HG03432 (cell line): ENCODE measurements at regions not wholly inside any gene's neighbourhood (a gene's known extent, or its start where the extent isn't known, plus 50 kb on each side); places are given as distances from the start of the nearest gene placed in this dataset.
"Not testable (repeated sequence)": the region's sequence is repeated elsewhere in the genome, so short reads cannot be mapped to it uniquely, and the experiment has no call there.

ENCODE experiments used
- ATAC-seq: cut with Tn5 transposase; IDR thresholded peaks from one replicate; pipeline ENCODE4 v1.9.1; 2021; ENCODE audit warnings: mild to moderate bottlenecking, moderate library complexity; ENCODE audit not compliant: unreplicated experiment

DNA sequence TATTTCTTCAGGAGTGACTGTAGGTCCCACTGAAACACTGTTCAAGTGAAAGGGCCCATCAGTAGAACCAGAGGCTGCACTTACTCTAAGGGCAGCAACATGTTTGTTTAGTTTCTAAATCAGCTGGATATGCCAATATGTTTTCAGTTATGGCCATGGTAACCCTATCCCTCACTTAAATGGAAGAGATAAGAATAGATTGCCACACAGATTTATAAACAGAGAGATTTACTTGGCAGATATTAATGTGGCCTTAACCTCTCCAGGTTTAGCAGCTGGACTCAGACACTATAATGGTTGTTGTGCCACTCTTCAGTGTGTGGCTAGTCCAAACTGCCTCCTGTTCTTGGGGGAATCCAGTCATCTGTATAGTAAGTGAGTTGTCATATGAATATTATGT lies 354.1 kb downstream of the TEX13C start:
- no peak for ATAC-seq

DNA sequence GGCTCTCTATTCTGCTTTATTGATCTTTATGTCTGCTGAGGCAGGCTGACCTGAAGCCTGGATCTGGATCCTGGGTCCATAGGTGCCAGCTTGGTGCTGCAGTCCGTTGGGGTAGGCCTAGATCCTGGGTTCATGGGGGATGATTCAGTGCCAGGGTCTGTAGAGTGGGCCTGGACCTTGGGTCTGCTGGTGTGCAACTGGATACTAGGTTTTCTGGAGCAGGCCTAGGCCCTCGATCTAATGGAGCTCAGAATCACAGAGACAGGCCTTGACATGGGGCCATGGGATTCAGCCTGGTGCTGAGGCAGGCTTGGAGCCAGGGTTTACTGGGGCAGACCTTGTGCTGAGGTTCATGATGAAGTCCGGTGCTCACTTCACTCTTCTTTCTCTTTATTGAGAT lies 358.6 kb downstream of the TEX13C start:
- no peak for ATAC-seq

DNA sequence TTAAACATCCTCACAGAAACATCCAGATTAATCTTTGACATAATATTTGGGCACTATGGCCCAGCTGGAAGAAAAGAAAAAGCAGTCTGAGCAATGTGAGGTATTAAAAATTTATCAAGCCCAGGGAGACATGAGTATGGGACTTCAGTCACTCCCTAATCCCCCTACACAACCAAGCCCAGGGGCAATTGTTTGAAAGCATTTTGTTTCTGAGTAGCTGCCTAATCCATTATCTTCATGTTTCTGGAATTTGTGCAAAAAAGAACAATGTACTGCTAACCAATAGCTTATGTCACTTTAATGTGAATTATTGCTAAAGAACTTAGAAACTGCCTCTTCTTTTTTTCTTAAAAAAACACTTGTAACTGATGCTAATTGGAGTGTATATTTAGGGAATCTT lies 360.7 kb downstream of the TEX13C start:
- ATAC-seq: no peak

DNA sequence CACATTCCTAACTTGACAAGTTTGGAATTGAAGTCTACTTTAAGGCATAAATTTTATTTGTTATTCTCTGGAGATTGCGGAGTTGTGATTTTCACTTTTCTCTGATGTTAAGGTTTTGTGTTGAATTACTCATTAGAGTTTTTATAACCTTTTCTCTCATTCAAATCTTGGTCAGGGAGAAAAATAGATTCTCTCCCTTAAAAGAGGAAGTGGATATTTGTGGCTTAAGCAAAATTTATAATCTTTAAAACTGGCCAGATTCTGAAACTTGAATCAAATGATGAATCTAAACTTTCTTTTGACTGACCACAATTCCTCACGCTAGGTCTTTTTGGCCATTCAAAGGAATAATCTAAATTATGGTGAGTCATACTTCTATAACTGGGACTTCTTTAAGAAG lies 361.4 kb downstream of the TEX13C start:
- peak; percentile 58 for ATAC-seq

DNA sequence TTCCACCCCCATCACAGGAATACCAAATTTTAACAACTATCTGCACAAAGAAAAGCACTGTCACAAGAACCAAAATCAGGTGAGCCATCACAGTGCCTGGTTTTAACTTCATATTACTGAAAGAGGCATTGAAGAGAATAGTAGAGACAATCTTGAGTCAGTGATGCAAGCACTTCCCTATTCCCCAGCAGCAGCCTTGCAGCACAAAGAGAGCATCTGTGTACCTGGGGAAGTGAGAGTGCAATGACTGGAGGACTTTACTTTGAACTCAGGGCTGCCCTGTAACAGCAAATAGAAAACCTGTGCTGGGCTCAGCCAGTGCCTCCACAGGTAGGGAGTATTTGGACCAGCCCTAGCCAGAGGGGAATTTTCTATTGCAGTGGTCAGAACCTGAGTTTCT lies 361.8 kb downstream of the TEX13C start:
- ATAC-seq: peak; percentile 93

DNA sequence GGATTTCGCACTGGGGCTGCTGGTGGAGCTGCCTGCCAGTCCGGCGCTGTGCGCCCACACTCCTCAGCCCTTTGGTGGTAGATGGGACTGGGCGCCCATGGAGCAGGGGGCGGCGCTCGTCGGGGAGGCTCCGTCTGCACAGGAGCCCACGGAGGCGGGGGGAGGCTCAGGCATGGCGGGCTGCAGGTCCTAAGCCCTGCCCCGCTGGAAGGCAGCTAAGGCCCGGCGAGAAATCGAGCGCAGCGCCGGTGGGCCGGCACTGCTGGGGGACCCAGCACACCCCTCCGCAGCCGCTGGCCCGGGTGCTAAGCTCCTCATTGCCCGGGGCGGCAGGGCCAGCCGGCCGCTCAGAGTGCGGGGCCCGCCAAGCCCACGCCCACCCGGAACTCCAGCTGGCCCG lies 370.9 kb downstream of the TEX13C start:
- not testable (repeated sequence) for ATAC-seq

DNA sequence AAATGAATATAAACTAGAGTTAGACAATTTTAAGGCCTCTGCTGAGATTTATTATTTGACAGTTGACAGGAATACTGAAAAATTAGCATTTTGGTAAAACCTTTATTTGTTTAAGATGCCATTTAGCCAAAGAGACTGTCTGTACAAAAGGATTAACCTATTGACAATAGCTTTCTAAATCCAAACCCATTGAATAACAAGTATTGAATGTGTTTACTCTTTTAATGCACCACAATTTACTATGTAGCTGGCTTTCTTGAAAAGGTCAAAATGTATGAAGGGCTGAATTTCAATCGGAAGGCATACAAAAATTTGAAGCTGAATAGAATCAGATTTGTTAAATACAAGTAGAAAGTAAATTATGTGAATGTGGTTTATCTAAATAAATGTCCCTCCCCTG lies 374.5 kb downstream of the TEX13C start:
- ATAC-seq: no peak

DNA sequence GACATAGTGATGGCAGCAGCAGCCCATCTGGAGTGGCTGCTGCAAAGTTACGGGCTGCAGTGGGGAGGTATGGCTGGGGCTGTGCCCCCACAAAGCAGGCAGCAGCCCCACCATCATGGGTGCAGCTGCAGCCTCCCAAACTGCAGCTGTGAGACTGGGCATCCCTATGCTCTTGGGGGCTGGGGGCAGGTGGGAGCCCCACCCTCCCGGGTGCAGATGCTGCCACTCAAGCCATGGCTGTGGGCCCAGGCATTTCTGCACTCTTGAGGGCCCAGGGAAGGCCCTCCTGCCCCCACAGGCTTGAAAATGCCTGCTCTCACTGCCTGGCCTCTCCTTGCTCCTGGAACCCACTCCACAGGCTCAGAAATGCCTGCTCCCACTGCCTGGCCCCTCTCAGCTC lies 389.4 kb downstream of the TEX13C start:
- ATAC-seq: no peak

DNA sequence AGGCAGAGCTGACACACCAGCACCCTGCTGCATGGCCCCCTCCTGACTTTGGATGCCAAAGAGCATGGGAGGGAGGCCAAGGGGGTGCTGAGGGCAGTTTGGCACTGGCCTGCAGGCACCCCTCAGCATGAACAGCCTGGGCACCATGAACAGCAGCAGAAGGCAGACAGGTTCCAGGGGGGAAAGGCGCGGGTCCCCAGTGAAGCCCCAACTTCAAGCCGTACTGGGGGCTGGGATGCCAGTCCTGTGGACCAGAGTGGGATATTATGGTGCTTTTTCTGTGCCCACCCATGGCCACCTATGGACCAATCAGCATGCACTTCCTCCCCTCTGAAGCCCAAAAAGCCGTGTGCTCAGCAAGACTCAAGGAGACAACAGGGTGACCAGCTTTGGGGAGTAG lies 389.9 kb downstream of the TEX13C start:
- no peak for ATAC-seq

DNA sequence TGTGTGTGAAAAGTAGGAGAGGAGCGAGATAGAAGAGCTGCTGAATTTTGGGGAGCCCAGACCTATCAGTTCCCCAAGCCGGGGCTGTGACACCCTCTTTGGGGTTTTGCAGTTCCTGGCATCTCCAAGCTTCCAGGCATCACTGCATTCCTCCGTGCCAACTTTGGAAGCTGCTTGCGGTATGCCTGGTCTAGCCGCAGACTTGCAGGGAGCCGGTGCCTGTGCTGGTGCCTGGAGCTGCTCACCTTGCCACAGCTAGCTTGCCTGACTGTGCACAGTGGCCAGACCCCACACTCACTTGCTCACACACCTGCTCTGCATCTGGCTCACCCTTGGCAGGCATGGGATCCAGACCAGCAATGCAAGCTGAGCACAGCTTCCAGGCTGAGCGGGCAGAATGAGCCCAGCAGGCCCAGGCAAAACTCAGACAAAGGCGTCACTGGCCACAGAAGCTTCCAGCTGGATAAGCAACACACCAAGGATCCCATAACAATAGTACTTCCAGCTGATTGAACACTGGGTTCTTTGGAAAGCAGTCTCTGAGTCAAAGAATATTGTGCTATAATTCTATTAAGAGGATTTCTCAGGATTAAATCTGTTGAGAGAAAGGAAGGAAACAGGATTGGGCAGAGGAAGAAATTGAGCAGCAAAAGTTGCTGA lies 390.9 kb downstream of the TEX13C start:
- ATAC-seq: no peak

DNA sequence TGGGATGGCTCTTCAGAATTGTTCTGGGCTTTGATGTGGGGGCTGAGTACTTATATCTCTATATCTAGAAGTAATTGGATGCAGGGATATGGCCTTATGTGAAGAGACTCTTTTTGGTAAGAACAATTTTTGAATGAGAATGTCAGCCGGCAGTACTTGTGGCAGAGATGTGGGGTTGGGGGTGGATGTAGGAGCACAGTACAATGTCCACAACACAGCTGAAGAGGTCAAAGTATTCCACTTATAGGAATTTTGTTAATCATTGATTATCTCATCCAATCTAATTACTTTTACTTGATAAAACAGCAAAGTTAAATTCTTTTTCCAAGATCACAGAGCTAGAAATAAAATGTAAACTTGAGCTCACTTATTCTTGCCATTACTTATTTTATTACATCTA lies 391.4 kb downstream of the TEX13C start:
- ATAC-seq: no peak

DNA sequence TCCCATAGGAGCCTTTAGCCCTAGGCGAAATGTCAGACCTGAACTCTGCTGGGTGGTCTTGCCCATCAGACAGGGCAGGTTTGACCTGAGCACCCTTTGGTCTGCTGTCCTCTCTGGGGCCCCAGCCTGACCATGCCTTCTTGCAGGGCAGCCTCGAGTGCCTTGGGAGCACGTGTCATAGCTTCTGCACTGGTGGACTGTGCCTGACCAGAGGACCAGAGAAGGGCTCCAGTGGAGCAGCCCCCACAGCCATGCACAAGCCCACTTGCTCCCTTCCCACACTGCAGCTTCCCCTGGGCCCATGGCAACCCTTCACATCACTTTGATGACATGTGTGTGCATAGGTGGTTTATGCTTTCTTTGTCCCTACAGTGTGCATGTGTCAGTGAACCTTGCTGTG lies 394.0 kb downstream of the TEX13C start:
- no peak for ATAC-seq

DNA sequence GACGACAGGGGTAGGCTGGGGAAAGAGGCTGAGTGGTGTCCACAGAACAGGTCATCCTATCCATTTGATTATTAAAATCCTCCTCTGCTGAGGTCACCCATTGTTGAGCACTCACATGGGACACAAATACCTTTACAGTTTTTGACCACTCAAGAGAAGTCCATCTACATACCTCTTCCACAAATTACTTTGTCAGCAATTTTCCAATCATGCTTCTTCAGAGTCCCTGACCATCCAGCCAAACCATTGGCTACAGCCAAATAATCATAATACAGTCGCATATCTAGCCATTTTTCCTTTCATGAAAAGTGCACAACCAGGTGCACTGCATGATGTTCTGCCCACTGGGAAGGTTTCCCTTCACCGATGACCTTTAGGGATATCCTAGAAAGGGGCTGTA lies 407.4 kb downstream of the TEX13C start:
- no peak for ATAC-seq

DNA sequence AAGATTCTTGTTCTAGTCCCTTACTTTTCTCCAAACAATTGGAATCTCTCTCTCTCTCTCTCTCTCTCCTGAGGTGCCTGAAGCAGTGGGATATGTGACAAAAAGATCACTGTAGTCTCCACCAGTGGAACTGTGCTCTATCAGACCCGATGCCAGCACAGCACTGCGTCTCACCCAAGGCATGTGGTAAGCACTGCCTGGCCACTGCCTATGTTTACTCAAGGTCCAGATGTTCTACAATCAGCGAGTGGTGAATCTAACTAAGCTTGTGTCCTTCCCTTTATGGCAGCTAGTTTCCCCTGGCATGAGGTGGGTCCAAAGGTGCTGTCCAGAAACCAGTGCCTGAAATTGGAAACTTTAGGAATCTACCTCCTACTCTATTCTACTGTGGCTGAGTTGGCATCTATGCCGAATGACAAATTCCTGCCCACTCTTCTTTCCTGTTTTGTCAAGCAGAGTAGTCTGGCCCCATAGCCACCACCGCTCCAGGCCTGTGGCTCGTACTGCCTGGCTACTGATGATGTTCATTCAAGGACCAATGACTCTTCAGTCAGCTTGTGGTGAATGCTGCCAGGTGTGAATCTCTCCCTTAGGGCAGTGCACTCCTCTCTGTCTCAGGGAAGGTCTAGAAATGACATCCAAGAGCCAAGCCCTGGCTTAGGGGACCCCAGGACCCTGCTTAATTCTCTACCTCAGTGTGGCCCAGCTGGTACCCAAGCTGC lies 416.5 kb downstream of the TEX13C start:
- ATAC-seq: peak; percentile 76

DNA sequence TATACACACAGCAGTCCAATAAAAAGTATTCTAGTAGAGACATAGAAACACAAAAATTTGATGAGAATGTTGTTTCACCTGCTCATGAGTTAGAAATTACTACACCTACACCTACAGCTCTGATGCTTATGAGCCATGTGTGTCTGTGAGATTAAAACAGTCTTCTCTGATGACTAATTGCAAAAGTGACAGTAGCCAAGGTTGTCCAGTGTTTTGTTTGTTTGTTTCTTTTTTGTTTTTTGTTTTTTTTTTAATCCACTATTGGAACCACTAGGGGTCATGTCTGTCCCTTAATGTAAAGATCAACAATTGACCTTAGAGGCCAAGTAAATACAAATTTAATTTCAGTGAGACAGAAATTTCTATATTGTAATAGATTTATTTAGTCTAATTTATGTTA lies 423.1 kb downstream of the TEX13C start:
- no peak for ATAC-seq

DNA sequence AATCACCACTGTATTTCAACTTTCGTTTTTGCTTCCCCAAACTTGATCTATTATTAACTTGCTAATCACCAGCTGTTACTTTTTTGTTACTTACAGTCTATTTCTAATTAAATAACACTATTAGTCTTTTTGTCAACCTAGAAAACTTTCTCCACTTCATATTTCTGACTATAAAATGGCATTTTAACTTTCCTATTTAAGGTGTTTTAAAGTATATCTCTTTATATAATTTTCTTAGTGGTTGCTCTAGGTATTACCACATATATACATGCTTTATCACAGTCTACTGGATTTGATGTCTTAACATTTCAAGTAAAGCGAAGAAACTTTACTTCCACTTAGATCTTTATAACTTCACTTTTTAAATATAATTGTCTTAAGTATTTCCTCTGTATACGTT lies 421.2 kb downstream of the DCAF12L2 start:
- ATAC-seq: no peak

DNA sequence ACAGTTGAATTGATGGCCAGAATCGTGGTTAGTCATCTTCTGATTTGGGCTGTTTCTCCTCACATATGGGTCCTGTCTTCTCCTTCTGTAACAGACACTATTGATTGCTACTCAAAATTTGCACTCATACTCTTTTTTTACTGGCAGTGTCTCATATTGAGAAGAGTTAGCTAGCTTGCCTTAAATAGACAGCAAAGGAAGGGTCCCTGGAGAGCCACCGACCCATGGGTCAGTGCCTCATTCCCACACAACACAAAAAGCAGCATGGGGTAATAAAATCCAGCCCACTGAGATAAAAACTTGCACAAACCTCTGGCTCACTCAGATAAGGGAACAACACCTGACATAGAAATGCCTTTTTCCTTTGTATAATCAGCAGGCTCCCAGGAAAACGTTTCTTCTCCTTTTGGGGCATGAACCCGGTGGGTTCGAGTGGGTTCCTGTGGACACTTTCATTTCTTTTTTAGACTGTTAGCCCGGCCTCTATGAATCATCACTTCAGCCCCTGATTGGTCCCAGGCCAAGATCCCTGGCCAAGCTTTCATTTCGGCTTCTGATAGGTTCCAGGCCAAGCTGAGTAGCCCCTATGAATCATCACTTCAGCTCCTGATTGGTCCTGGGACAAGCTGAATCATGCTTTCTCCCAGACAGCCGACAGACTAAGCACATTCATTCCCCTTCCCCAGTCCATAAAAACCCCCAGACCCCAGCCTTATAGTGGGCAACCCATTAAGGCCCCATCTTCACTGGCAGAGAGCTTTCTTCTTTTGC lies 408.1 kb downstream of the DCAF12L2 start:
- peak; percentile 49 for ATAC-seq

DNA sequence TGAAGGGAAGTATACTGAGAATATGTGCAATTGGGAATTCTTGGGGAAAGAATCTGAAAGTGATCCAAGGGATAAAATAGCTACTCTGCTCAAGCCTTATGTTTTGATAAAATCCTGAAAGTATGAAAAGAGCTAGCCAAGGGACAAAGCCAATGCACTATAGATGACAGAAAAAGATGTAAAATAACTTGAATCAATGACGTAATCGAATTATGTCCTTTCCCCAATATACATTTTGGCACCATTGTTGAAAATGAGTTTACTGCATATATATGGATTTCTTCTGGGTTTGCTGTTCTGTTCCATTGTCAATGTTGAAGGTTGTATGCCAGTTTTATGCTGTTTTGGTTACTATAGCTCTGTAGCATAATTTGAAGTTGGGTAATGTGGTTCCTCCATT lies 407.3 kb downstream of the DCAF12L2 start:
- ATAC-seq: no peak

DNA sequence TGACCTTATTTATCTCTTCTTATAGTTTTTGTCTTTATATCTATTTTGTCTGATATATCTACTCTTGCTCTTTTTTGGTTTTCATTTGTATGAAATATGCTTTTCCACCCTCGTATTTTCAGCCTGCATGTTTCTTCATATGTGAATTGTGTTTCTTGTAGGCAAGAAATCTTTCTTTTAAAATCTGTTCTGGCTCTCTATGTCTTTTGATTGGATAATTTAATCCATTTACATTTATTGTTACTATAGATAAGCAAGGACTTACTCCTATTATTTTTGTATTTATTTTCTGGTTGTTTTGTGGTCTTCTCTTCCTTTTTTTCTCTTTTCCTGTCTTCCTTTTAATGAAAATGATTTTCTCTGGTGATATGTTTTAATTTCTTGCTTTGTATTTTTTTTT lies 403.1 kb downstream of the DCAF12L2 start:
- ATAC-seq: no peak

DNA sequence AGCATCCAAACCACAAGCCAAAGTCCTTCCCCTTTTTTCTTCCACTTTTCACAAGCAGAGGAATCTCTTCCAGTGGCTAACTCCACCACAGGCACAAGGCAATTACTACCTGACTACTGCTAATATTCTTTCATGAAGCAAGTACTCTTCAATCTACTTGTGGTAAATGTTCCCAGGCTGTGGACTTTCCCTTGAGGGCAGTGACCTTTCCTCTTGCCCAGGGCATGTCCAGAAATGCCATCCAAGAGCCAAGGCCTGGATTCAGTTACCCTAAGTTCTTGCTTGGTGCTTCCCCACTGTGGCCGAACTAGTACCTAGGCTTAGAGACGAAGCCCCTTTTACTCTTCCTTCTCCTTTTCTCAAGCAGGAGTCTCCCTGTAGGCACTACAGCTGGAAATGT lies 400.7 kb downstream of the DCAF12L2 start:
- no peak for ATAC-seq

DNA sequence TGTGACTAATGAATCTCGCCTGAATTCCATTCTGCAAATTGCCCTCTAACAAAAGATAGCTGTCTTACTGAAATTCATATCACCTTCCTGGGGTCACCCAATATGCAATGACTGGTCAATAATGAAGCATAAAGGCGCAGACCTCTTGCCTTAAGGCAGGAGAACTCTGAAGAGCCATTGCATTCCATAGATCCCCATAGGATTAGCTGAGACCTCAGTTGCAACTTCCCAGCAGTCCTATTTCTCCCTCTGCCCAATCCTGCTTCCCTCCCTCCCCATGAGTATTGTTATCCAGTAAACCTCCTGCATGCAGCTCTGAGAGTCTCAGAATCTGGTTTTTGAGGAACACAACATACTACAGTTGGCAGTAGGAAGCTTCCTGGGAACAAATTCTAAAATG lies 396.5 kb downstream of the DCAF12L2 start:
- no peak for ATAC-seq

DNA sequence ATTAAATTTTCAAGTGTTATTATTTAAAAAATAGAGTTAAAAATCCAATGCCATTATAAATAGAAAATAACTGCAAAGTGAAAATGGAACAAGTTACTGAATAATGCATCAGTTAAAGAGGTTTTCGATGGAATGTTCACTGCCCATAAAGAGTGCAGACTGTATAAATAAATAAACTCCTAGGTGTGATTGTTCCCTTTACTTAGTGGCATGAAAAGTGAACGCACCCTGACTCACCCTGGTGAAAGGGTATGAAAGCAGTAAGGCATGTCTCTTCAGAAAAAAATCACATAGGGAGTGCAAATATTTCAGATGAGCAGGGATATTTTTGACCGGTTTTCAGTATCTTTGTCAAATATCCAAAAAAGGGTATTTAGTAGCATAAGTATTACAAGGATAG lies 387.8 kb downstream of the DCAF12L2 start:
- ATAC-seq: no peak
